Kasumi-1 (cell line): ENCODE measurements at regions not wholly inside any gene's neighbourhood (a gene's known extent, or its start where the extent isn't known, plus 50 kb on each side); places are given as distances from the start of the nearest gene placed in this dataset.

ENCODE experiments used
- DNase-seq, 2 experiments: peaks; one replicate each; lab custom pipeline; 2025; lab: John Stamatoyannopoulos, UW

- no peak for DNase-seq
Measured at GRCh38 chr5:87872986-87873385, 395.7 kb downstream of the TMEM161B start.

- no peak for DNase-seq
Measured at GRCh38 chr5:87868792-87869191, 399.9 kb downstream of the TMEM161B start.

GRCh38 chr5:87867281-87867680 is 401.4 kb downstream of the TMEM161B start:
- DNase-seq: no peak

GRCh38 chr5:87853541-87853940 is 415.1 kb downstream of the TMEM161B start:
- no peak for DNase-seq

GRCh38 chr5:87851603-87852002 is 417.0 kb downstream of the TMEM161B start:
- DNase-seq: no peak

GRCh38 chr5:87850843-87851242 is 417.8 kb downstream of the TMEM161B start:
- DNase-seq: no peak

- DNase-seq: no peak
Measured at GRCh38 chr5:87845734-87846133, 422.9 kb downstream of the TMEM161B start.

GRCh38 chr5:87844866-87845265 is 423.8 kb downstream of the TMEM161B start:
- DNase-seq: no peak

GRCh38 chr5:87844449-87844848 is 424.2 kb downstream of the TMEM161B start:
- DNase-seq: no peak

GRCh38 chr5:87836696-87837095 is 424.0 kb upstream of the CCNH start:
- DNase-seq: no peak

GRCh38 chr5:87831499-87831898 is 418.8 kb upstream of the CCNH start:
- DNase-seq: no peak

GRCh38 chr5:87829217-87829551 is 416.5 kb upstream of the CCNH start:
- DNase-seq: no peak

GRCh38 chr5:87828545-87829216 is 416.0 kb upstream of the CCNH start:
- DNase-seq: no peak

GRCh38 chr5:87827539-87827938 is 414.8 kb upstream of the CCNH start:
- no peak for DNase-seq

- DNase-seq: no peak
Measured at GRCh38 chr5:87826507-87826906, 413.8 kb upstream of the CCNH start.

GRCh38 chr5:87825583-87825982 is 412.9 kb upstream of the CCNH start:
- DNase-seq: no peak

- no peak for DNase-seq
Measured at GRCh38 chr5:87807783-87808182, 395.1 kb upstream of the CCNH start.

- no peak for DNase-seq
Measured at GRCh38 chr5:87803352-87803751, 390.6 kb upstream of the CCNH start.

- no peak for DNase-seq
Measured at GRCh38 chr5:87791869-87792268, 379.1 kb upstream of the CCNH start.

- no peak for DNase-seq
Measured at GRCh38 chr5:87788416-87788815, 375.7 kb upstream of the CCNH start.

GRCh38 chr5:87787625-87788256 is 375.0 kb upstream of the CCNH start:
- DNase-seq: no peak

GRCh38 chr5:87787086-87787485 is 374.4 kb upstream of the CCNH start:
- no peak for DNase-seq

GRCh38 chr5:87786471-87786870 is 373.7 kb upstream of the CCNH start:
- DNase-seq: no peak
